HG03159 (cell line): ENCODE measurements at regions not wholly inside any gene's neighbourhood (a gene's known extent, or its start where the extent isn't known, plus 50 kb on each side); places are given as distances from the start of the nearest gene placed in this dataset.
"Not testable (repeated sequence)": the region's sequence is repeated elsewhere in the genome, so short reads cannot be mapped to it uniquely, and the experiment has no call there.

Experiments
- ATAC-seq: cut with Tn5 transposase; IDR thresholded peaks from one replicate; pipeline ENCODE4 v1.9.1; 2021; ENCODE audit warnings: mild to moderate bottlenecking, moderate library complexity; ENCODE audit not compliant: unreplicated experiment

DNA sequence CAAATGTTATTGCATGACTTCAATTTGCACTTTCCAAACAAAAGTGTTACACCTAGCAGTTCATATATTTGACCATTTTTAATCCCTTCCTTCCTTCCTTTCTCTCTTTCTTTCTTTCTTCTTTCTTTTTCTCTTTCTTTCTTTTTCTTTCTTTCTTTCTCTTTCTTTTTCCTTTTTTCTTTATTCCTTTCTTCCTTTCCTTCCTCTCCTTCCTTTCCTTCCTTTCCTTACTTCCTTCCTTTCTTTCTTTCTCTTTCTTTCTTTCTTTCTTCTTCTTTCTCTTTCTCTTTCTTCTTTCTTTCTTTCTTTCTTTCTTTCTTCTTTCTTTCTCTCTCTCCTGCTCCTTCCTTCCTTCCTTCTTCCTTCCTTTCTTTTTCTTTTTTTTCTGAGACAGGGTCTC, 146.7 kb upstream of the ALKAL2 start:
- no peak for ATAC-seq

- ATAC-seq = no peak
Measured at GRCh38 chr2:433216-433615, 145.3 kb upstream of the ALKAL2 start.

DNA sequence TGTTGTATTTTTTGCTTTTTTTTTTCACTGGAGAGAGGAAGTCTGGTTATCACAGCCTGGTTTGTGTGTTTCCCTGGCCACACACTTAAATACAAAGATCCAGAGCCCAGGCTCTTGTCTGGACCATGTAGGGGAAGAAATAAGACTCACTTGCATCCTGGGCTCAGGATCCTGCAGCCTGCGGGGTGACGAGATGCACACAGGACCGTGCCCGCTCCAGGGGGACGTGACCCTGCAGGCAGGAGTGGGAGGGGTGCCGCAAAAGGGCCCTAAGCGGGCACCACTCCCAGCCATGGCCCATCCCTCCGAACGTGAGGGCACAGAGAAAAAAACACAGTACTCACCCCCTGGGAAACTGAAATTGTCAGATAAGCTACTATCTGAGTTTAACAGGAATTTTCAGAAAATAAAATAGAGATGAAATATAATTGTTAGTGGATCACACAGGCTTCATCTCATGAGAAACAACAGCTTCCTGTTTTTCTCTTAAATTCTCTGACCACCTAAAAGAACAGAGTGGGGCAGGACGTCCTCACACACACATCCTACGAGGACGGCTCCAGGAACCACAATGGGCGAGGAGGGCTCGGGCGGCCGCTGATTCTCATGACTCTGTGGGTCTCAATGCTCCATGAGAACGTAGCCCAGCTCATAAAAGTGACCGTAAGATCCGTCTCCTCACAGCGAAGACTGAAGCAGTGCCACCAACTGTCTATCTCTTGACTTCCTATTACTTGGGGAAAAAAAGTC, 142.6 kb upstream of the ALKAL2 start:
- ATAC-seq = no peak

DNA sequence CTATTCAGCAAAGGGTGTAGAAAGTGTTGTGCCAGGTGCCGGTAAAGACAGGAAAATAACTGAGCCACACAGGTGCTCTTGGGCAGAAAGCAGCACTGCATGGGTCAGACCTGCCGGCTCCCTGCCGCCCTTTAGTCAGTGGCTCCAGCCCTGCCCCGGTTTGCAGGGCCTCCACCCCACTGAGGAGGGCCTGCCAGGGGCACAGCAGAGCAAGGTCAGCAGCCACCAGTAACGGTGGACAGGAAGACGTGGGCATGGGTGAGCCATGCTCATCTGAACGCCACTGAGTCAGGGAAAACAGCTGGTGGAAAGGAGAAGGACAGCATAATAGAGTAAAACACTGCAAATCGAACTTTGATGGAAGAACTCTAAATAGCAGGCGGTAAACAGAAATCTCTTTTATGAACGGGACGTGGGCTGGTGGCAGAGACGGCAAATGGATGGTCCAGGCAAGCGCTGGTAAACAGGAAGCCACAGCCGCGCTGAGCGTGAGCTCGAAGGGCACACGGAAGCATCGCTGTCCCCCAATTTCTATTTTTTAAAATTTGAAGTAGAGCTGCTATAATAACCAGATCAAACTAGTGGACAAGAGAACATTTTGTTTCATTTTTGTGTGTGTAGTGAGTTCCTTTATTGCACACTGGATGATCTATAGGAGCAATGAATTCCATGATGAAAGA, 141.8 kb upstream of the ALKAL2 start:
- no peak for ATAC-seq

DNA sequence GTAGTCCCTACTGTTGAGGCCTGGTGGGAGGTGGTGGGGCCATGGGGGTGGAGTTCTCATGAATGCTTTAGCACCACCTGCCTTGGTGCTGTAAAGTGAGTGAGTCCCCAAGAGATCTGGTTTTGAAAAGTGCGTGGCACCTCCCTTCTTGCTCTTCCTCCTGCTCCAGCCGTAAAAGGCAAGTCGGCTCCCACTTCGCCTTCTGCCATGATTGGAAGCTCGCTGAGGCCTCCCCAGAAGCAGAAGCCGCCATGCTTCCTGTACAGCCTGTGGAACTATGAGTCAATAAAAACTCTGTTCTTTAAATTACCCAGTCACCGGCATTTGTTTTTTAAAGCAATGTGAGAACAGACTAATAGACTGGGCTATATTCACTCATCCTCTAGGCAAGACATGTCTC, 141.3 kb upstream of the ALKAL2 start:
- ATAC-seq = no peak

- ATAC-seq = no peak
Measured at GRCh38 chr2:428591-428990, 140.7 kb upstream of the ALKAL2 start.

DNA sequence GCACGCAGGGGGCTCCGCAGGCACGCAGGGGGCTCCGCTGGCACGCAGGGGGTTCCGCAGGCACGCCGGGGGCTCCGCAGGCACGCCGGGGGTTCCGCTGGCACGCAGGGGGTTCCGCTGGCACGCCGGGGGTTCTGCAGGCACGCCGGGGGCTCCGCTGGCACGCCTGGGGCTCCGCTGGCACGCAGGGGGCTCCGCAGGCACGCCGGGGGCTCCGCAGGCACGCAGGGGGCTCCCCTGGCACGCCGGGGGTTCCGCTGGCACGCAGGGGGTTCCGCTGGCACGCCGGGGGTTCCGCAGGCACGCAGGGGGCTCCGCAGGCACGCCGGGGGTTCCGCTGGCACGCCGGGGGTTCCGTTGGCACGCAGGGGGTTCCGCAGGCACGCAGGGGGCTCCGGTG, 138.8 kb upstream of the ALKAL2 start:
- not testable (repeated sequence) for ATAC-seq

GRCh38 chr2:425947-426346, 138.1 kb upstream of the ALKAL2 start:
- ATAC-seq = no peak

GRCh38 chr2:425243-425642, 137.4 kb upstream of the ALKAL2 start:
- no peak for ATAC-seq

- ATAC-seq = no peak
Measured at GRCh38 chr2:424306-425171, 136.6 kb upstream of the ALKAL2 start.

DNA sequence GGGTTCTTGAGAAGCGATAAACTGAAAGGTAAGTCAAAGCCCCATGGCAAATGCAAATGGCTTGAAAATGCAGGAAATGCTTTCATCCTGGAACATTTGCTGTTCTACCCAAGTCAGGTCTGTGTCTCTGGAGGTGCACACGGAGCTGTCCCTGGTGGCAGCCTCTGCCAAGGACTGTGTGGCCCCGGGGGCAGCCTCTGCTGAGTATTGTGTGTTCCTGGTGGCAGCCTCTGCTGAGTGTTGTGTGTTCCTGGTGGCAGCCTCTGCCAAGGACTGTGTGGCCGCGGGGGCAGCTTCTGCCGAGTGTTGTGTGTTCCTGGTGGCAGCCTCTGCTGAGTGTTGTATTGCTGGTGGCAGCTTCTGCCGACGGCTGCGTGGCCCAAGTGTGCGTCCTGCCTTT, 135.6 kb upstream of the ALKAL2 start:
- no peak for ATAC-seq

GRCh38 chr2:422676-423435, 135.0 kb upstream of the ALKAL2 start:
- no peak for ATAC-seq

DNA sequence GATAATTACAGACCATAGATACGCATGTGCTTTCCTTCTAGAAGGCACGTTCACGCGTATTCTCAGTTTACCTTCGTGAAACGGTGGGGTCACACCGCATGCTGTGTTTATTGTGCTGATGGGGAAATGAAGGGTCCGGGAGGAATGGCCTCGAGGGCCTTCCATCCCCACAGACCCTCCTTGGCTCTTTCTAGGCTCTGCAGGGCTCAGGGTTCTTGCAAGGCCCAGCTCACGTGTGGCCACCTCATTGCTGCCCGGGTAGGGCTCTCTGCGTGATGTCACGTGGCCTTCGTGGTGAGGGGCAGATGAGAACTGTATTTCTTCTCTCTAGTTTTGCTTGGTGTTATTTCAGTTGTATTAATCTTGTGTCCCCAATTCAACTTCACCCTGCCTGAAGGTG, 133.5 kb upstream of the ALKAL2 start:
- no peak for ATAC-seq

GRCh38 chr2:419687-420317, 131.9 kb upstream of the ALKAL2 start:
- no peak for ATAC-seq

DNA sequence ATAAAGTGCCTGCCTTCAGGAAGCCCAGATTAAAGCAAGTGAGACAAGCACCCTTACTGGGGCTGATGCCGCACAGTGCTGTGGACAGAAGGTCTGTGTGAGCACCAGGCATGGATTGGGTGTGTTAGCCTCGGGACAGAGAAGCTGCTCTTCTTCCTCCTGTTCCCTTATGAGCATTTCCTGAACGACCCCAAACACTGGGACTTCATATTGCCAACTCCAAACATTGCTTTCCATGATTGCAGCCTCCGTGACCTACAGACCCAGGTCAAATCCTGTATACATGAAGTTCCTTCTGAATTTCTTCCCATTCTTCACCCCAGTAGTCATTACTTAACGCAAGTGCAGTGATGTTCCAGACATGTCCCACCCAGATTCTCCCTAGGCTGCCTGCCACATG, 129.8 kb upstream of the ALKAL2 start:
- no peak for ATAC-seq

DNA sequence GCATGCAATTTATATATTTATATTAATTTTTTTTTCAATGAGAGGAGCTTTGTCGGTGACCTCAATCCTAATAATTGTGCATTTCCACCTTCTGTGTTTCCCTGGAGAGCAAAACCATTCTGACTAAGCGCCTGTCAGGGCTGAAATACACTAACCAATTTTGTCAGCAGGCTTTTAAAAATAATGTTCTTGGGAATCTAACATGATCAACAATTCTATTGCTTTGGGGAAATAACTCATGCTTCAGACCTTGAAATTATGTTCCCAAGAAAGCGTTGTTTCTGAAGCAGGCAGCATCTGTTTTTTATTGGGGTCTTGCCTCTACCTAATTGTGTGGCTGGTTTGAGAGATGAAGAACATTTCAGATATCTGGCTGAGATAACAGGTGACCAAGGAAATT, 129.1 kb upstream of the ALKAL2 start:
- no peak for ATAC-seq

- no peak for ATAC-seq
Measured at GRCh38 chr2:415986-416610, 128.2 kb upstream of the ALKAL2 start.

GRCh38 chr2:409523-409922, 121.6 kb upstream of the ALKAL2 start:
- ATAC-seq = no peak

GRCh38 chr2:407630-408029, 119.7 kb upstream of the ALKAL2 start:
- ATAC-seq = no peak

DNA sequence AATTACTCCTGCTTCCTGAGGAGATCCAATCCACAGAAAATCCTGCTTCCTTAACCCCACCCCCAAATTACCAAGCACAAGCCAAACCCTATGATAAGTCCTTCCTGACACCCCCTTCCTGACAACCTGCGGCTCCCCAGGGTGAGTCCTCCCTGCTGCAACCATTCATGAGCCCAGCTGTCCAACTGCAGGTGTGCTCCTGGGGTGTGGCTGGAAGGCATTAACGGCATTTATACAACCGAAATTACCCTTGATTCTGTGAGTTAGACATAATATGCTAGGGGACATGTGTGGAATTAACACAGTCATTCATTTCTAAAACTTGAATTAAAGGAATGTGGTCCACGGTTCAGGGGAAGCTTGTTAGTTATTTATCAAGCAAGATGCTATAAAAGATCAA, 119.0 kb upstream of the ALKAL2 start:
- ATAC-seq = no peak
